Liver (tissue), 7 donors: ENCODE measurements at regions not wholly inside any gene's neighbourhood (a gene's known extent, or its start where the extent isn't known, plus 50 kb on each side); places are given as distances from the start of the nearest gene placed in this dataset.

Experiments used
- DNase-seq: peaks from one replicate; pipeline ENCODE4 v3.0.0-alpha.2; 2017; ENCODE audit warnings: low spot score
- H3K27ac ChIP-seq, 2 donors: one replicate each; pipeline ENCODE4 v1.7.0; 2013; ENCODE audit warnings: inconsistent platforms in 2 of 2, low read length in 2 of 2, control low read depth in 1 of 2, low read depth in 1 of 2, mild to moderate bottlenecking in 1 of 2
- H3K27me3 ChIP-seq, 4 donors: one replicate each; pipeline versions ENCODE4 v1.6.1 to v1.7.0; 2013; ENCODE audit warnings: low read length in 3 of 4, inconsistent platforms in 1 of 4, mild to moderate bottlenecking in 1 of 4, moderate library complexity in 1 of 4; ENCODE audit not compliant: control insufficient read depth in 4 of 4, insufficient read depth in 4 of 4
- H3K36me3 ChIP-seq, 4 donors: one replicate each; pipeline versions ENCODE4 v1.6.1 to v1.7.0; 2013; ENCODE audit warnings: low read length in 3 of 4, mild to moderate bottlenecking in 3 of 4, low read depth in 1 of 4, moderate library complexity in 1 of 4; ENCODE audit not compliant: control insufficient read depth in 4 of 4, insufficient read depth in 3 of 4
- H3K4me1 ChIP-seq, 4 donors: one replicate each; pipeline versions ENCODE4 v1.6.1 to v1.7.0; 2013; ENCODE audit warnings: low read length in 3 of 4, mild to moderate bottlenecking in 3 of 4, moderate library complexity in 1 of 4; ENCODE audit not compliant: control insufficient read depth in 4 of 4, insufficient read depth in 4 of 4
- H3K4me3 ChIP-seq, 3 donors: one replicate each; pipeline versions ENCODE4 v1.6.1 to v1.7.0; 2013; ENCODE audit warnings: low read length in 3 of 3, control low read depth in 1 of 3, low read depth in 1 of 3, mild to moderate bottlenecking in 1 of 3
- H3K9ac ChIP-seq, 2 donors: one replicate each; pipeline ENCODE4 v1.7.0; 2013; ENCODE audit warnings: low read length in 2 of 2, mild to moderate bottlenecking in 2 of 2, moderate library complexity in 2 of 2, control low read depth in 1 of 2, low read depth in 1 of 2
- H3K9me3 ChIP-seq, 4 donors: one replicate each; pipeline versions ENCODE4 v1.6.1 to v1.7.0; 2013; ENCODE audit warnings: low read length in 3 of 4; ENCODE audit not compliant: control insufficient read depth in 4 of 4
- ATF3 ChIP-seq: IDR thresholded peaks from 2 replicates; pipeline ENCODE4 v1.6.1; 2016; ENCODE audit warnings: antibody characterized with exemption
- EGR1 ChIP-seq, 2 donors: IDR thresholded peaks; 2 replicates each; pipeline ENCODE4 v1.6.1; 2016 to 2018; ENCODE audit warnings: antibody characterized with exemption in 2 of 2, low read depth in 2 of 2
- FOXA2 ChIP-seq: IDR thresholded peaks from 2 replicates; pipeline ENCODE4 v1.6.1; 2016; ENCODE audit warnings: antibody characterized with exemption
- GABPA ChIP-seq, 2 donors: IDR thresholded peaks in 1 of 2; conservative IDR thresholded peaks in 1 of 2; 2 replicates each; pipeline ENCODE4 v1.6.1; 2016; ENCODE audit warnings: antibody characterized with exemption in 2 of 2, mild to moderate bottlenecking in 1 of 2, moderate library complexity in 1 of 2
- HNF4A ChIP-seq, 2 donors: conservative IDR thresholded peaks; 2 replicates each; pipeline ENCODE4 v1.6.1; 2016; ENCODE audit warnings: antibody characterized with exemption in 2 of 2, mild to moderate bottlenecking in 2 of 2
- HNF4G ChIP-seq: IDR thresholded peaks from 2 replicates; pipeline ENCODE4 v1.6.1; 2016; ENCODE audit warnings: antibody characterized with exemption
- MAX ChIP-seq: IDR thresholded peaks from 2 replicates; pipeline ENCODE4 v1.6.1; 2016; ENCODE audit warnings: antibody characterized with exemption
- NR2F2 ChIP-seq: IDR thresholded peaks from 2 replicates; pipeline ENCODE4 v1.6.1; 2016; ENCODE audit warnings: antibody characterized with exemption
- RAD21 ChIP-seq, 2 donors: IDR thresholded peaks; 2 replicates each; pipeline ENCODE4 v1.6.1; 2016; ENCODE audit warnings: antibody characterized with exemption in 2 of 2, mild to moderate bottlenecking in 2 of 2
- RXRA ChIP-seq, 2 donors: IDR thresholded peaks; 2 replicates each; pipeline ENCODE4 v1.6.1; 2017 to 2018; ENCODE audit warnings: antibody characterized with exemption in 2 of 2, mild to moderate bottlenecking in 1 of 2
- SP1 ChIP-seq: IDR thresholded peaks from 2 replicates; pipeline ENCODE4 v1.6.1; 2018; ENCODE audit warnings: antibody characterized with exemption, mild to moderate bottlenecking
- YY1 ChIP-seq: IDR thresholded peaks from 2 replicates; pipeline ENCODE4 v1.6.1; 2016; ENCODE audit warnings: antibody characterized with exemption, mild to moderate bottlenecking
- TF ChIP-seq, protein P1 (sequence below): IDR thresholded peaks from 2 replicates; pipeline ENCODE4 v1.6.1; 2016; ENCODE audit warnings: antibody characterized with exemption
- TF ChIP-seq, protein P2 (sequence below): fragments of 150-350 bp; IDR thresholded peaks from 2 replicates; pipeline ENCODE4 v1.5.1; 2017; ENCODE audit warnings: improper control_type of control experiment, low read depth, low read length; ENCODE audit not compliant: missing input control
- TF ChIP-seq, protein P3 (sequence below): IDR thresholded peaks from 2 replicates; pipeline ENCODE4 v1.6.1; 2016; ENCODE audit warnings: antibody characterized with exemption, mild to moderate bottlenecking
- donor health status: healthy.
- donor health status: healthy.
- donor health status: healthy.
- donor health status: healthy.

- Histone ChIP-seq H3K27ac (no peak overlapping the region), H3K4me3 (no peak overlapping the region), H3K27me3 (no peaks in the 10 kb centered on the region), H3K4me1 (peaks cover 0 to 5% (median 0%) of the 10 kb centered on the region in 4 donors), H3K9ac (no peak overlapping the region), H3K9me3 (no peaks in the 10 kb centered on the region), H3K36me3 (no peaks in the 10 kb centered on the region)
- no peak for DNase-seq
- TF ChIP-seq YY1 = no peak
- no peak for TF ChIP-seq HNF4A (conservative IDR thresholded peaks at IDR 0.05)
- TF ChIP-seq, protein P1, sequence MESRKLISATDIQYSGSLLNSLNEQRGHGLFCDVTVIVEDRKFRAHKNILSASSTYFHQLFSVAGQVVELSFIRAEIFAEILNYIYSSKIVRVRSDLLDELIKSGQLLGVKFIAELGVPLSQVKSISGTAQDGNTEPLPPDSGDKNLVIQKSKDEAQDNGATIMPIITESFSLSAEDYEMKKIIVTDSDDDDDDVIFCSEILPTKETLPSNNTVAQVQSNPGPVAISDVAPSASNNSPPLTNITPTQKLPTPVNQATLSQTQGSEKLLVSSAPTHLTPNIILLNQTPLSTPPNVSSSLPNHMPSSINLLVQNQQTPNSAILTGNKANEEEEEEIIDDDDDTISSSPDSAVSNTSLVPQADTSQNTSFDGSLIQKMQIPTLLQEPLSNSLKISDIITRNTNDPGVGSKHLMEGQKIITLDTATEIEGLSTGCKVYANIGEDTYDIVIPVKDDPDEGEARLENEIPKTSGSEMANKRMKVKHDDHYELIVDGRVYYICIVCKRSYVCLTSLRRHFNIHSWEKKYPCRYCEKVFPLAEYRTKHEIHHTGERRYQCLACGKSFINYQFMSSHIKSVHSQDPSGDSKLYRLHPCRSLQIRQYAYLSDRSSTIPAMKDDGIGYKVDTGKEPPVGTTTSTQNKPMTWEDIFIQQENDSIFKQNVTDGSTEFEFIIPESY = no peak
- no peak for TF ChIP-seq FOXA2
- no peak for TF ChIP-seq HNF4G
- no peak for TF ChIP-seq NR2F2
- TF ChIP-seq, protein P2, sequence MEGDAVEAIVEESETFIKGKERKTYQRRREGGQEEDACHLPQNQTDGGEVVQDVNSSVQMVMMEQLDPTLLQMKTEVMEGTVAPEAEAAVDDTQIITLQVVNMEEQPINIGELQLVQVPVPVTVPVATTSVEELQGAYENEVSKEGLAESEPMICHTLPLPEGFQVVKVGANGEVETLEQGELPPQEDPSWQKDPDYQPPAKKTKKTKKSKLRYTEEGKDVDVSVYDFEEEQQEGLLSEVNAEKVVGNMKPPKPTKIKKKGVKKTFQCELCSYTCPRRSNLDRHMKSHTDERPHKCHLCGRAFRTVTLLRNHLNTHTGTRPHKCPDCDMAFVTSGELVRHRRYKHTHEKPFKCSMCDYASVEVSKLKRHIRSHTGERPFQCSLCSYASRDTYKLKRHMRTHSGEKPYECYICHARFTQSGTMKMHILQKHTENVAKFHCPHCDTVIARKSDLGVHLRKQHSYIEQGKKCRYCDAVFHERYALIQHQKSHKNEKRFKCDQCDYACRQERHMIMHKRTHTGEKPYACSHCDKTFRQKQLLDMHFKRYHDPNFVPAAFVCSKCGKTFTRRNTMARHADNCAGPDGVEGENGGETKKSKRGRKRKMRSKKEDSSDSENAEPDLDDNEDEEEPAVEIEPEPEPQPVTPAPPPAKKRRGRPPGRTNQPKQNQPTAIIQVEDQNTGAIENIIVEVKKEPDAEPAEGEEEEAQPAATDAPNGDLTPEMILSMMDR = no peak
- TF ChIP-seq ATF3 = no peak
- TF ChIP-seq RXRA (IDR thresholded peaks at IDR 0.05) = no peak
- TF ChIP-seq, protein P3, sequence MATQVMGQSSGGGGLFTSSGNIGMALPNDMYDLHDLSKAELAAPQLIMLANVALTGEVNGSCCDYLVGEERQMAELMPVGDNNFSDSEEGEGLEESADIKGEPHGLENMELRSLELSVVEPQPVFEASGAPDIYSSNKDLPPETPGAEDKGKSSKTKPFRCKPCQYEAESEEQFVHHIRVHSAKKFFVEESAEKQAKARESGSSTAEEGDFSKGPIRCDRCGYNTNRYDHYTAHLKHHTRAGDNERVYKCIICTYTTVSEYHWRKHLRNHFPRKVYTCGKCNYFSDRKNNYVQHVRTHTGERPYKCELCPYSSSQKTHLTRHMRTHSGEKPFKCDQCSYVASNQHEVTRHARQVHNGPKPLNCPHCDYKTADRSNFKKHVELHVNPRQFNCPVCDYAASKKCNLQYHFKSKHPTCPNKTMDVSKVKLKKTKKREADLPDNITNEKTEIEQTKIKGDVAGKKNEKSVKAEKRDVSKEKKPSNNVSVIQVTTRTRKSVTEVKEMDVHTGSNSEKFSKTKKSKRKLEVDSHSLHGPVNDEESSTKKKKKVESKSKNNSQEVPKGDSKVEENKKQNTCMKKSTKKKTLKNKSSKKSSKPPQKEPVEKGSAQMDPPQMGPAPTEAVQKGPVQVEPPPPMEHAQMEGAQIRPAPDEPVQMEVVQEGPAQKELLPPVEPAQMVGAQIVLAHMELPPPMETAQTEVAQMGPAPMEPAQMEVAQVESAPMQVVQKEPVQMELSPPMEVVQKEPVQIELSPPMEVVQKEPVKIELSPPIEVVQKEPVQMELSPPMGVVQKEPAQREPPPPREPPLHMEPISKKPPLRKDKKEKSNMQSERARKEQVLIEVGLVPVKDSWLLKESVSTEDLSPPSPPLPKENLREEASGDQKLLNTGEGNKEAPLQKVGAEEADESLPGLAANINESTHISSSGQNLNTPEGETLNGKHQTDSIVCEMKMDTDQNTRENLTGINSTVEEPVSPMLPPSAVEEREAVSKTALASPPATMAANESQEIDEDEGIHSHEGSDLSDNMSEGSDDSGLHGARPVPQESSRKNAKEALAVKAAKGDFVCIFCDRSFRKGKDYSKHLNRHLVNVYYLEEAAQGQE = no peak
- TF ChIP-seq RAD21 (IDR thresholded peaks at IDR 0.05) = no peak
- TF ChIP-seq MAX = no peak
- no peak for TF ChIP-seq SP1
- TF ChIP-seq EGR1 (IDR thresholded peaks at IDR 0.05; ENCODE audit: low read depth in 2 of 2) = no peak
These were observed 77.0 kb upstream of the RASA1 start for GRCh38 chr5:87190687-87191086.

GRCh38 chr5:87191645-87192044 is 76.0 kb upstream of the RASA1 start:
- Histone ChIP-seq H3K4me3 (no peak overlapping the region), H3K9ac (no peak overlapping the region), H3K9me3 (no peaks in the 10 kb centered on the region), H3K27ac (no peak overlapping the region), H3K27me3 (no peaks in the 10 kb centered on the region), H3K4me1 (peaks cover 0 to 5% (median 0%) of the 10 kb centered on the region in 4 donors), H3K36me3 (no peaks in the 10 kb centered on the region)
- no peak for DNase-seq
- TF ChIP-seq EGR1 (IDR thresholded peaks at IDR 0.05; ENCODE audit: low read depth in 2 of 2) (no peak), MAX (no peak), SP1 (no peak), HNF4G (no peak), GABPA (IDR thresholded peaks at IDR 0.05 in 1 of 2, conservative IDR thresholded peaks at IDR 0.05 in 1 of 2) (no peak), FOXA2 (no peak)
- TF ChIP-seq, protein P1 = no peak
- TF ChIP-seq, protein P3 = no peak
